ENCODE measurements at regions not wholly inside any gene's neighbourhood (a gene's known extent, or its start where the extent isn't known, plus 50 kb on each side); places are given as distances from the start of the nearest gene placed in this dataset.

DNA sequence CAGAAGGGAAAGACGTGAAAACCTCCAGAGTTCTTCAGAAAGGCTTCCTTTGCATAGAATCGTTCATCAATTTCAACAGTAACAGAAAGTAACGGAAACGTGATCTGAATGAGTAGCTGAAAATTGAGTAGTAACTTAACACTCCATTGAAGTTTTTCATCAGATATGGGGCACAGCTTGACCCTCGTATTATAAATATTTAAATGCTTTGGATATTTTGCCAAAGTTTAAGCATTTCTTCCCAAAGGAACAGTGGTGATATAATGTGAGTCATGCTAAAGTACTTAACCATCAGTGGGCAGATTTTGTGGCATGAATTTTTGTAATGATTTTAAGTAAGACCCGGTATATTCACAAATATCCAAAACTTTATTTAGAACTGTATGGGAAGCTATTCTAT is 67.4 kb upstream of the ADAMTS19 start:
- H3F3A ChIP-seq (ENCODE audit: insufficient read depth, low read length, poor library complexity, severe bottlenecking): no peaks in the 10 kb centered on the region
- H3K27me3 ChIP-seq (ENCODE audit: insufficient read depth, low read depth, low read length): no peaks in the 10 kb centered on the region
- H4K20me1 ChIP-seq (ENCODE audit: insufficient read depth): no peaks in the 10 kb centered on the region
- H3K79me2 ChIP-seq (replicated peaks; ENCODE audit: insufficient read depth, low read length): no peaks in the 10 kb centered on the region
- H3K9me2 ChIP-seq (ENCODE audit: insufficient read depth, low read length): no peaks in the 10 kb centered on the region
- no peak overlapping the region for H2AFZ ChIP-seq (ENCODE audit: low read depth, low read length)
- no peak overlapping the region for H3K9ac ChIP-seq (ENCODE audit: low read length)
- no peak overlapping the region for H3K4me3 ChIP-seq (ENCODE audit: low read length)
- no peak overlapping the region for H3K27ac ChIP-seq (ENCODE audit: low read length)
- no peak overlapping the region for H3K4me2 ChIP-seq (ENCODE audit: low read length)
- TF ChIP-seq EZH2 (IDR thresholded peaks at IDR 0.05; ENCODE audit: borderline replicate concordance, insufficient read depth, low read length, poor library complexity, severe bottlenecking) (no peak), MXI1 (conservative IDR thresholded peaks at IDR 0.05; ENCODE audit: poor library complexity, severe bottlenecking) (no peak), POLR2AphosphoS5 (IDR thresholded peaks at IDR 0.05) (no peak), RAD21 (conservative IDR thresholded peaks at IDR 0.05) (no peak), TAF1 (IDR thresholded peaks at IDR 0.05; ENCODE audit: low read depth) (no peak), EP300 (conservative IDR thresholded peaks at IDR 0.05; ENCODE audit: poor library complexity, severe bottlenecking) (no peak), SMC3 (conservative IDR thresholded peaks at IDR 0.05; ENCODE audit: poor library complexity) (no peak)
- TF ChIP-seq, protein P1, sequence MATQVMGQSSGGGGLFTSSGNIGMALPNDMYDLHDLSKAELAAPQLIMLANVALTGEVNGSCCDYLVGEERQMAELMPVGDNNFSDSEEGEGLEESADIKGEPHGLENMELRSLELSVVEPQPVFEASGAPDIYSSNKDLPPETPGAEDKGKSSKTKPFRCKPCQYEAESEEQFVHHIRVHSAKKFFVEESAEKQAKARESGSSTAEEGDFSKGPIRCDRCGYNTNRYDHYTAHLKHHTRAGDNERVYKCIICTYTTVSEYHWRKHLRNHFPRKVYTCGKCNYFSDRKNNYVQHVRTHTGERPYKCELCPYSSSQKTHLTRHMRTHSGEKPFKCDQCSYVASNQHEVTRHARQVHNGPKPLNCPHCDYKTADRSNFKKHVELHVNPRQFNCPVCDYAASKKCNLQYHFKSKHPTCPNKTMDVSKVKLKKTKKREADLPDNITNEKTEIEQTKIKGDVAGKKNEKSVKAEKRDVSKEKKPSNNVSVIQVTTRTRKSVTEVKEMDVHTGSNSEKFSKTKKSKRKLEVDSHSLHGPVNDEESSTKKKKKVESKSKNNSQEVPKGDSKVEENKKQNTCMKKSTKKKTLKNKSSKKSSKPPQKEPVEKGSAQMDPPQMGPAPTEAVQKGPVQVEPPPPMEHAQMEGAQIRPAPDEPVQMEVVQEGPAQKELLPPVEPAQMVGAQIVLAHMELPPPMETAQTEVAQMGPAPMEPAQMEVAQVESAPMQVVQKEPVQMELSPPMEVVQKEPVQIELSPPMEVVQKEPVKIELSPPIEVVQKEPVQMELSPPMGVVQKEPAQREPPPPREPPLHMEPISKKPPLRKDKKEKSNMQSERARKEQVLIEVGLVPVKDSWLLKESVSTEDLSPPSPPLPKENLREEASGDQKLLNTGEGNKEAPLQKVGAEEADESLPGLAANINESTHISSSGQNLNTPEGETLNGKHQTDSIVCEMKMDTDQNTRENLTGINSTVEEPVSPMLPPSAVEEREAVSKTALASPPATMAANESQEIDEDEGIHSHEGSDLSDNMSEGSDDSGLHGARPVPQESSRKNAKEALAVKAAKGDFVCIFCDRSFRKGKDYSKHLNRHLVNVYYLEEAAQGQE (IDR thresholded peaks at IDR 0.05; ENCODE audit: borderline replicate concordance): no peak
- TF ChIP-seq, protein P2, sequence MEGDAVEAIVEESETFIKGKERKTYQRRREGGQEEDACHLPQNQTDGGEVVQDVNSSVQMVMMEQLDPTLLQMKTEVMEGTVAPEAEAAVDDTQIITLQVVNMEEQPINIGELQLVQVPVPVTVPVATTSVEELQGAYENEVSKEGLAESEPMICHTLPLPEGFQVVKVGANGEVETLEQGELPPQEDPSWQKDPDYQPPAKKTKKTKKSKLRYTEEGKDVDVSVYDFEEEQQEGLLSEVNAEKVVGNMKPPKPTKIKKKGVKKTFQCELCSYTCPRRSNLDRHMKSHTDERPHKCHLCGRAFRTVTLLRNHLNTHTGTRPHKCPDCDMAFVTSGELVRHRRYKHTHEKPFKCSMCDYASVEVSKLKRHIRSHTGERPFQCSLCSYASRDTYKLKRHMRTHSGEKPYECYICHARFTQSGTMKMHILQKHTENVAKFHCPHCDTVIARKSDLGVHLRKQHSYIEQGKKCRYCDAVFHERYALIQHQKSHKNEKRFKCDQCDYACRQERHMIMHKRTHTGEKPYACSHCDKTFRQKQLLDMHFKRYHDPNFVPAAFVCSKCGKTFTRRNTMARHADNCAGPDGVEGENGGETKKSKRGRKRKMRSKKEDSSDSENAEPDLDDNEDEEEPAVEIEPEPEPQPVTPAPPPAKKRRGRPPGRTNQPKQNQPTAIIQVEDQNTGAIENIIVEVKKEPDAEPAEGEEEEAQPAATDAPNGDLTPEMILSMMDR (IDR thresholded peaks at IDR 0.05; ENCODE audit: poor library complexity, severe bottlenecking): no peak
- H3K9me3 ChIP-seq (ENCODE audit: low read length): no peaks in the 10 kb centered on the region
- H3K36me3 ChIP-seq (ENCODE audit: insufficient read depth, low read length): no peaks in the 10 kb centered on the region

DNA sequence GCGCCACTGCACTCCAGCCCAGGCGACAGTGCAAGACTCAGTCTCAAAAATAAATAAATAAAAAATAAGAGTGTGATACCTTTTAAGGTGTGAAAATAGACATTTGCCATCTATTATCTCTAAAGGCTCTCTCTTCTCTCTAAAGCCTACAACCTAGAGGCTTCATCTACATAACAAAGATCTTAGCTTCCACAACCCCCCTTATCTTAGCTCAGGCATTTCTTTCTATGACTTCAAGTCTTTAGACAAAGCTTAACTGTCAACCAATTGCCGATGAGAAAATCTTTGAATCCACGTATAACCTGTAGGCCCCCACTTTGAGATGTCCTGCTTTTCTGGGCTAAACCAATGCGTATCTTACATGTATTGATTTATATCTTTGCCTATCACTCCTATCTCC is 64.9 kb upstream of the ADAMTS19 start:
- no peak overlapping the region for H3K4me3 ChIP-seq (ENCODE audit: low read length)
- H3K9me3 ChIP-seq (ENCODE audit: low read length): no peaks in the 10 kb centered on the region
- H3F3A ChIP-seq (ENCODE audit: insufficient read depth, low read length, poor library complexity, severe bottlenecking): no peaks in the 10 kb centered on the region
- H3K27me3 ChIP-seq (ENCODE audit: insufficient read depth, low read depth, low read length): no peaks in the 10 kb centered on the region
- H3K9ac ChIP-seq (ENCODE audit: low read length): no peak overlapping the region
- H4K20me1 ChIP-seq (ENCODE audit: insufficient read depth): no peaks in the 10 kb centered on the region
- H3K9me2 ChIP-seq (ENCODE audit: insufficient read depth, low read length): no peaks in the 10 kb centered on the region
- H3K4me2 ChIP-seq (ENCODE audit: low read length): no peak overlapping the region
- no peak overlapping the region for H3K27ac ChIP-seq (ENCODE audit: low read length)
- H3K36me3 ChIP-seq (ENCODE audit: insufficient read depth, low read length): no peaks in the 10 kb centered on the region
- no peak overlapping the region for H2AFZ ChIP-seq (ENCODE audit: low read depth, low read length)
- H3K79me2 ChIP-seq (replicated peaks; ENCODE audit: insufficient read depth, low read length): no peaks in the 10 kb centered on the region
- TF ChIP-seq, protein P2 (IDR thresholded peaks at IDR 0.05; ENCODE audit: poor library complexity, severe bottlenecking): no peak
